Psoas muscle (tissue), 7 donors: ENCODE measurements at regions not wholly inside any gene's neighbourhood (a gene's known extent, or its start where the extent isn't known, plus 50 kb on each side); places are given as distances from the start of the nearest gene placed in this dataset.

Source experiments
- ATAC-seq, 4 donors: fragments of 200-7000 bp; cut with Tn5 transposase; one replicate each; pipeline ENCODE4 v1.9.1; 2020; ENCODE audit warnings: moderate library complexity in 3 of 4, mild to moderate bottlenecking in 2 of 4
- DNase-seq, 2 donors: peaks; one replicate each; pipeline ENCODE4 v3.0.0-alpha.2; 2020
- H3K27ac ChIP-seq: fragments of 200-600 bp; one replicate; pipeline ENCODE4 v1.8.0; 2022
- H3K27me3 ChIP-seq, 3 donors: fragments of 200-600 bp in 1 of 3; one replicate each; pipeline versions ENCODE4 v1.6.1 to v1.8.0; 2013 to 2022; ENCODE audit warnings: low read length in 2 of 3, mild to moderate bottlenecking in 2 of 3, moderate library complexity in 1 of 3; ENCODE audit not compliant: insufficient read depth in 3 of 3
- H3K36me3 ChIP-seq, 2 donors: fragments of 200-600 bp in 1 of 2; one replicate each; pipeline versions ENCODE4 v1.6.1 to v1.8.0; 2013 to 2022; ENCODE audit warnings: low read depth in 1 of 2, mild to moderate bottlenecking in 1 of 2, moderate library complexity in 1 of 2; ENCODE audit not compliant: insufficient read depth in 1 of 2
- H3K4me1 ChIP-seq: fragments of 200-600 bp; one replicate; pipeline ENCODE4 v1.8.0; 2022
- H3K4me3 ChIP-seq: fragments of 200-600 bp; one replicate; pipeline ENCODE4 v1.8.0; 2022; ENCODE audit warnings: mild to moderate bottlenecking
- H3K9me3 ChIP-seq: fragments of 200-600 bp; one replicate; pipeline ENCODE4 v1.8.0; 2022
- WGBS, 3 donors: extraction: QIAGEN DNeasy Blood & Tissue Kit; methylation state at CpG; one replicate each; pipeline versions ENCODE4 v1.1.6 to v1.1.7; 2013; 5-methylcytosine and 5-hydroxymethylcytosine counted together
- intact Hi-C, 2 donors: fragments of 100-400 bp; cut with DNase I; formaldehyde crosslinking; loops; one replicate each; pipeline versions ENCODE4 v1.11.0 to v1.14.2; 2022
- TF ChIP-seq, protein P1 (sequence below): fragments of 200-600 bp; IDR thresholded peaks from one replicate; pipeline ENCODE4 v1.8.0; 2022; ENCODE audit warnings: antibody characterized with exemption
- donor health status: healthy with polysubstance abuse.
- donor health status: DM: no; HTN: no; CAD: no; lungs with moderate emphysema.
- donor health status: Bipolar disorder and iron deficiency.
- donor health status: healthy.
- donor health status: DM: yes; HTN: yes; CAD: no.
- donor health status: DM: no; HTN: no; CAD: no.
- donor health status: DM: yes; HTN: yes; CAD: no.

DNA sequence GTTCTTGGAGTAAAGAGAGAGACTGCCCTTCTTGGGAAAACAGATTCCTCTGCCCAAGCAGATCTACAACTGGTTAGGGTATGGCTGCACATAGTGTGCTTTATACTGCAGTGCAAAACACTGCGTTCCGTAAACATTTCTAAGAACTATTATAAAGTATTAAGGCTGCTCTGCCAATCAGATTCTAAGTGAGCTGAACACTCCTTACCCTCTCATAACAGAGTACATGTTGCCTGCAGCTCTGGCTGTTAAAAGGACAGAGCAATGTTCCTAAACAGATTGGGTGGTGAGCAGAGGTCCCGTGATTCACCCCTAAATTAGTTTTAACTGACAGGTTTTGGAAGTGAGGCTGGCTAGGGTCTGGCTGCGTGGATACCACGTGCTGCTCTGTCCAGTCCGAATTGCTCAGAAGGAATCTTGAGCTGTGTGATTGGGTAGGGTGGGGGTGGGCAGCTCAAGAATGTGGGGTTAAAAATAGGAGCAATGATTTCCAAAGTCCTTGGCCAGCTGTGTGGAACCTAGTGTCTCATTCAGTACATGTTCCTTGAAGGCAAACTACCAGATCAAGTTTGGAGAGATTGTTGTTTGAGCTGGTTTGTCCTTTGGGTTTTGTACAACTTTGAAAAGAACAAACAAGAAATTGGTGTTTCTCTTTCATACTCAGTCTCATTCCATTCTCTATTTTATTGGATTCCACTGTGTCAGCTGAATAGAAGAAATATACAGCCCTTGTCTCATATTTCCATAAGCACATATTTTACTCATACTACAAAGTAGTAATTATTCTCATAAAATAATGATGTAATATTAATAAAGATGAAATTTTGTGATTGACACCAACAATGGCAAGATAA is 497.6 kb upstream of the CD180 start:
- Histone ChIP-seq H3K27me3 (no peaks in the 10 kb centered on the region), H3K36me3 (no peaks in the 10 kb centered on the region), H3K4me1 (peaks cover 13% of the 10 kb centered on the region), H3K9me3 (no peaks in the 10 kb centered on the region), H3K4me3 (peak overlapping the region; percentile 50), H3K27ac (peak overlapping the region; percentile 82)
- intact Hi-C loops = loop anchor here in 1 of 2 donors (10.0 kb wide), 3 partner anchors 111 to 561 kb away; no protein-coding TSS in a partner anchor
- TF ChIP-seq, protein P1, sequence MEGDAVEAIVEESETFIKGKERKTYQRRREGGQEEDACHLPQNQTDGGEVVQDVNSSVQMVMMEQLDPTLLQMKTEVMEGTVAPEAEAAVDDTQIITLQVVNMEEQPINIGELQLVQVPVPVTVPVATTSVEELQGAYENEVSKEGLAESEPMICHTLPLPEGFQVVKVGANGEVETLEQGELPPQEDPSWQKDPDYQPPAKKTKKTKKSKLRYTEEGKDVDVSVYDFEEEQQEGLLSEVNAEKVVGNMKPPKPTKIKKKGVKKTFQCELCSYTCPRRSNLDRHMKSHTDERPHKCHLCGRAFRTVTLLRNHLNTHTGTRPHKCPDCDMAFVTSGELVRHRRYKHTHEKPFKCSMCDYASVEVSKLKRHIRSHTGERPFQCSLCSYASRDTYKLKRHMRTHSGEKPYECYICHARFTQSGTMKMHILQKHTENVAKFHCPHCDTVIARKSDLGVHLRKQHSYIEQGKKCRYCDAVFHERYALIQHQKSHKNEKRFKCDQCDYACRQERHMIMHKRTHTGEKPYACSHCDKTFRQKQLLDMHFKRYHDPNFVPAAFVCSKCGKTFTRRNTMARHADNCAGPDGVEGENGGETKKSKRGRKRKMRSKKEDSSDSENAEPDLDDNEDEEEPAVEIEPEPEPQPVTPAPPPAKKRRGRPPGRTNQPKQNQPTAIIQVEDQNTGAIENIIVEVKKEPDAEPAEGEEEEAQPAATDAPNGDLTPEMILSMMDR = no peak
- peak; percentile 95 to 100 (median 98) for ATAC-seq
- WGBS, 3 donors = 18 to 32% (median 19%) methylated on average over 6 of the region's 6 CpGs
- peak; percentile 80 to 92 for DNase-seq

DNA sequence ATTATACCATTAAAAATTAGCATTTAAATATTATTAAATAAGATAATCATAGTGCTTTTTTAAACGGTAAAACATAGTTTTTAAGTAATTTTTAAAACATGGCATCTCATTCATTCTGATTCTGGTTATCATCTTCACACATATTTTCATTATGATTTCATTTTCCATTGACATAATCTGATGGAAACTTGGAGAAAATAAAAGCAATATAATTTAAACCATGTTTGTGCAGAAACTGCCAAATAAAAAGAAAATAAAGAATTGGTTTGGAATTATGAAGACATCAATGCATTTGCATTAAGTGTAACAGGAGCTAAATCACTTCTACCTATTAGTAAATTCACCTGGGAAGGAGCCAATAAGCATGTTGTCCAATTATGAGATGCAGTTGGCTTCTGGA is 490.1 kb upstream of the CD180 start:
- WGBS, 3 donors = 68 to 78% (median 73%) methylated on average over 1 of the region's 1 CpG
- no peak overlapping the region for H3K27ac ChIP-seq
- DNase-seq = no peak
- no peak for ATAC-seq
- TF ChIP-seq, protein P1 = no peak
- no peaks in the 10 kb centered on the region for H3K27me3 ChIP-seq
- intact Hi-C loops = loop anchor here in 1 of 2 donors (10.0 kb wide), 1 partner anchor 192 kb away; no protein-coding TSS in a partner anchor
- no peak overlapping the region for H3K4me3 ChIP-seq
- H3K36me3 ChIP-seq = no peaks in the 10 kb centered on the region
- H3K4me1 ChIP-seq = no peaks in the 10 kb centered on the region
- H3K9me3 ChIP-seq = no peaks in the 10 kb centered on the region

DNA sequence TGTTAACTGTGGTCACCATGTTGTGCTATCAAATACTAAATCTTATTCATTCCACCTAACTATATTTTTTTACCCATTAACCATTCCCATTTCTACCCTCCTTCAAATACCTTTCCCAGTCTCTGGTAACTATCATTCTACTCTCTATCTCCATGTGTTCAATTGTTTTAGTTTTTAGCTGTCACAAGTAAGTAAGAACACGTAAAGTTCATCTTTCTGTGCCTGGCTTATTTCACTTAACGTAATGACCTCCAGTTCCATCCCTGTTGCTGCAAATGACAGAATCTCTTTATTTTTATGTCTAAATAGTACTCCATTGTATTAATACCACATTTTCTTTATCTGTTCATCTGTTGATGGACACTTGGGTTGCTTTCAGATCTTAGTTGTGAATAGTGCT is 485.1 kb upstream of the CD180 start:
- Histone ChIP-seq H3K4me3 (no peak overlapping the region), H3K27ac (no peak overlapping the region), H3K9me3 (no peaks in the 10 kb centered on the region), H3K27me3 (no peaks in the 10 kb centered on the region), H3K36me3 (no peaks in the 10 kb centered on the region), H3K4me1 (peaks cover 18% of the 10 kb centered on the region)
- ATAC-seq (no peak), DNase-seq (no peak)
- 96 to 99% (median 97%) methylated on average over 2 of the region's 2 CpGs for WGBS, 3 donors
- intact Hi-C loops = loop anchor here in 1 of 2 donors (10.0 kb wide), 1 partner anchor 187 kb away; no protein-coding TSS in a partner anchor
- TF ChIP-seq, protein P1 = no peak

DNA sequence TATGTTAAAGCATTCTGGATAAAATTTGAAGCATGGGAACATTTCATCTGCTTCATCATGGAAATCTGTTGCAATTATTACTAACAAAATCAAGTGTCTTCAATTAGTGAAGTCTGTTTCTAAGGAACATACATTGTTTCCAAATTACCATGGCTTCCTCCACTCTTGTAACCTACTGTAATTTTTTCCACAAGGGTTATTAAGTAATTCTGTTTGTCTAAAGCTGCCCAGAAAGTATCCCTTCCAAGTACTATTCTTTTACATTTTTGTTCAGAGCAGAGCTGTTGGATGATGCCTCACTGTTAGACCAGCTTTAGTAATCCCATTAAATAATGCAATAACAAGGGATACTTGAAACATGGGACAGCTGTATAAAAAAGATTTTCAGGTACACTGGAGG is 483.5 kb upstream of the CD180 start:
- ATAC-seq = no peak
- Histone ChIP-seq H3K36me3 (no peaks in the 10 kb centered on the region), H3K4me1 (peaks cover 18% of the 10 kb centered on the region), H3K27ac (no peak overlapping the region), H3K9me3 (no peaks in the 10 kb centered on the region), H3K27me3 (no peaks in the 10 kb centered on the region), H3K4me3 (no peak overlapping the region)
- DNase-seq = no peak
- intact Hi-C loops = loop anchor here in 1 of 2 donors (10.0 kb wide), 1 partner anchor 185 kb away; no protein-coding TSS in a partner anchor
- TF ChIP-seq, protein P1 = no peak
